Activated CD4-positive, alpha-beta T cell treated with anti-CD3 and anti-CD28 coated beads, Interleukin-2, amount 10 ng/mL, durations not matched to agents 7 days and 5 days (primary cell): ENCODE measurements at regions not wholly inside any gene's neighbourhood (a gene's known extent, or its start where the extent isn't known, plus 50 kb on each side); places are given as distances from the start of the nearest gene placed in this dataset.

ENCODE experiments used
- CTCF ChIA-PET: fragments of 350-600 bp; sonication (Branson Sonifier 250); formaldehyde crosslinking; loops from one replicate; lab custom pipeline; 2021; ENCODE audit warnings: antibody characterized with exemption; lab: Charles Lee
- POLR2A ChIA-PET: fragments of 350-600 bp; sonication (Branson Sonifier 250); formaldehyde crosslinking; loops from one replicate; lab custom pipeline; 2021; ENCODE audit warnings: antibody characterized with exemption; lab: Charles Lee
- DNase-seq: peaks from one replicate; pipeline ENCODE4 v3.0.0-alpha.2; 2020
- H3K27ac Mint-ChIP-seq: one replicate; pipeline ENCODE4 v1.8.0; 2021; ENCODE audit warnings: mild to moderate bottlenecking, moderate library complexity, mixed read lengths
- H3K27me3 Mint-ChIP-seq: one replicate; pipeline ENCODE4 v1.8.0; 2021; ENCODE audit warnings: mixed read lengths
- H3K36me3 Mint-ChIP-seq: one replicate; pipeline ENCODE4 v1.8.0; 2021; ENCODE audit warnings: low read depth, mixed read lengths
- H3K4me1 Mint-ChIP-seq: one replicate; pipeline ENCODE4 v1.8.0; 2021; ENCODE audit warnings: mixed read lengths
- H3K4me3 Mint-ChIP-seq: one replicate; pipeline ENCODE4 v1.8.0; 2021; ENCODE audit warnings: mild to moderate bottlenecking, moderate library complexity, mixed read lengths
- H3K9me3 Mint-ChIP-seq: one replicate; pipeline ENCODE4 v1.8.0; 2021; ENCODE audit warnings: mixed read lengths

DNA sequence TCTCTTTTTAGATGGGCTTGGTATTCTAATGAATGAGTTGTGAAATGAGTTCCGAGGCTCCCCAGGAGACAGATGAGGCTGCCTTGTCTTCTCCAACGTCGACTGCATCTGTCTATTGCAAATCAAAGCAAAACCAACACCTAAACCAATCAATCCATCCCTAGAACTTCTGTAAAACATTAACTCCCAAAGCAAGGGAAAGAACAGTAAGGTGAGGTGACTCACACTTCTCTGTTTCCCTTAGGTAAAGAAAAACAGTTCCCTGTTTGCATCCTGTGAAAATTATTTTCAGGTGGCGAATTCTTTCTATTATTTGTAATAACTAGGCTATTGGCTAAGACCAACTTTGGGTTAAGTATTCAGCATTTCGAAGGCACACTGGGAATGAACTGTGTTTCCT, 249.4 kb downstream of the EPHA4 start:
- POLR2A ChIA-PET, result no interaction called here
- H3K4me3 Mint-ChIP-seq, result no peak overlapping the region

DNA sequence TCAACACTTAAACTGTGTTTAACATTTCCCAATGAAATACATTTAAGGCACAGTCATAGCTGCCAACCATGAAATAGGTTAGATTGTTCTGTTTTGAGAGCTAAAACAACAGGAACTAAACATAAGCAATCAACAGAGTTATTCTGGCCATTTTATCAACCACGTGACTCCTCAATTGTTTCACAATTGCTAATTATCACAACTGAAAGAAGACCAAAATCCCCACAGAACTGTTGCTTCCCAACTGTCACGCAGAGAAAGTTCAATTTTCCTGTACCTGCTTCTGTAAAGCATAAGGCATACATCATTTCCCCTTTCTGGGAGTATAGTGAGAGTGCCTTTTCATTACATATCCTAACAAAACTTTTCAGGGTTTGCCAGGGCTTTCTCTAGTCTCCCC, 248.6 kb downstream of the EPHA4 start:
- Mint-ChIP-seq H3K27ac (no peak overlapping the region), H3K4me3 (no peak overlapping the region), H3K27me3 (peaks cover 3% of the 10 kb centered on the region), H3K36me3 (no peaks in the 10 kb centered on the region), H3K9me3 (peaks cover 2% of the 10 kb centered on the region), H3K4me1 (no peaks in the 10 kb centered on the region)
- ChIA-PET CTCF (no interaction called here), POLR2A (no interaction called here)
- no peak for DNase-seq

More for the DNA sequence above, 249.4 kb downstream of the EPHA4 start:
- no peak for DNase-seq
- Mint-ChIP-seq H3K27me3 (peaks cover 3% of the 10 kb centered on the region), H3K9me3 (peaks cover 2% of the 10 kb centered on the region), H3K36me3 (no peaks in the 10 kb centered on the region), H3K27ac (no peak overlapping the region), H3K4me1 (no peaks in the 10 kb centered on the region)
- CTCF ChIA-PET, result no interaction called here

DNA sequence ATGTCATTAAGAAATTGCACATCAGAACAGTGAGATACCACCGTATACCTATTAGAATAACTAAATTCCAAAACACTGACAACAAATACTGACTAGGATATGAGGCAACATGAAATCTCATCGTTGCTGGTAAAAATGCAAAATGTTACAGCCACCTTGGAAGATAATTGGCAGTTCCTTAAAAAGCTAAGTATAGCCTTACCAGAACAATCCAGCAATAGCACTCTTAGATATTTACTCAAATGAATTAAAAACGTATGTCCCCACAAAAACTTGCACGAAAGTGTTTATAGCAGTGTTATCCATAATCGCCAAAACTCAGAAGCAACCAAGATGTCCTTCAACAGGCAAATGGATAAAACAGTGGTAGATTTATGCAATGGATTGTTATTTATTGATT, 241.7 kb downstream of the EPHA4 start:
- CTCF ChIA-PET, result no interaction called here
- no peak for DNase-seq

DNA sequence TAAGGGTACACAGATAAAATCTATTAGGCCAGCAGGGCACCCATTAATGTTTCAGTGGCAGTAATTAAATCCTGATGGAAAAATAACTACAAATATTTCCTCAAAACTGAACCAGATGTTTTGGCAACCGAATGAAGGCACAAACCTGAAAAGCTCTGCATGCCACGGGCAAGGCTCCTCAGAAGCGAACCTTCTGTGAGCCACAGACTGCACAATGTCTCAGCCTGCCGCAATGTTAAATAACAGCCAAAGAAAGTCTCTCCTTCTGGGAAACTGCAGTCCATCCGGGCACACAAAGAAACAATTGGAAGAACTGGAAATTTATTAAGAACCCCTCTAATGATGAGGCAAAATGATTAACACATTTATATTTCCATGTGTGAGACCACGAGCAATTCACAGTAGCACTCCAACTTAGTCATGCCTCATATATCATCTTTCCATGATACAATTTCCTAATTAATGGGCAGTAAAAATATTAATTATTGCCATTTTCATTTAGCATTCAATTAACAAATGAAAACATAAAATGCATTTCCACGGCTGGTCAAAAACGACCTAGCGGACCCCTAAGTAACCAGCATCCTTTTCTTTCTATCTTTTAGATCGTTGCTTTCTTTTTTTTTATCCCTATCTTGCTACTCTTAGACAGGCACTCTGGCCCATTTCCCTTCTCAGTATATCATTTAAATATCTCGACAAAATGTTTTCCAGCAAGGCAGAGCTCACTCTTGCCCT, 237.5 kb downstream of the EPHA4 start:
- Mint-ChIP-seq H3K27me3 (peaks cover 2% of the 10 kb centered on the region), H3K4me3 (no peak overlapping the region), H3K4me1 (no peaks in the 10 kb centered on the region), H3K36me3 (no peaks in the 10 kb centered on the region), H3K9me3 (no peaks in the 10 kb centered on the region), H3K27ac (no peak overlapping the region)
- ChIA-PET CTCF (no interaction called here), POLR2A (no interaction called here)
- DNase-seq, result no peak

More for the DNA sequence above, 241.7 kb downstream of the EPHA4 start:
- Mint-ChIP-seq H3K9me3 (peaks cover 2% of the 10 kb centered on the region), H3K4me3 (no peak overlapping the region), H3K36me3 (no peaks in the 10 kb centered on the region), H3K27ac (no peak overlapping the region), H3K27me3 (no peaks in the 10 kb centered on the region), H3K4me1 (no peaks in the 10 kb centered on the region)
- POLR2A ChIA-PET, result no interaction called here

DNA sequence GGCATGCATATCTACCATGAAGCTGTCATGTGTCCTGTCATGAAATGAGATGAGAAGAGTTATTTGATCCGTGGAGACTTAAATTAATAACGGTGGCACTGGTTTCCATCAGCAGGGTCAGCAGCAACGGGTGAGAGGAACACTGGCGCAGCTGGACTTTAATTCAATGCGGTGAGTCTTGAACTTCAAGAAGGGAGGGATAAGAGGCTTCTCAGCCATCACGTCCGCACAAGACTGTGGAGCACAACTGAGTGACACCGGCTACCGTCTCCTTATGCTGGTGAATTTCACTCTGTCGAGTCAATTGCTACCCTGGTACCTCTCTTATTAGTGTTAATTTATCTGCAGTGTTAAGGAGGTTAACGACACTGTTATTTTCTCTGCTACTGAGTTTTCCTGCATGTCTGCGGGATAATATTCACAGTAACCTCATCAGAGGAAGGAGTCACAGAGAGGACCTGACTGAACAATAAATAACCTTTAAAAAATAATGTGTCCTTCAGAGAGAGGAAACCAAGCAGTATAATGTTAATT, 236.8 kb downstream of the EPHA4 start:
- Mint-ChIP-seq H3K4me1 (no peaks in the 10 kb centered on the region), H3K36me3 (no peaks in the 10 kb centered on the region), H3K27me3 (peaks cover 2% of the 10 kb centered on the region), H3K9me3 (no peaks in the 10 kb centered on the region), H3K27ac (no peak overlapping the region), H3K4me3 (no peak overlapping the region)
- CTCF ChIA-PET, result no interaction called here
- POLR2A ChIA-PET, result no interaction called here
- no peak for DNase-seq

DNA sequence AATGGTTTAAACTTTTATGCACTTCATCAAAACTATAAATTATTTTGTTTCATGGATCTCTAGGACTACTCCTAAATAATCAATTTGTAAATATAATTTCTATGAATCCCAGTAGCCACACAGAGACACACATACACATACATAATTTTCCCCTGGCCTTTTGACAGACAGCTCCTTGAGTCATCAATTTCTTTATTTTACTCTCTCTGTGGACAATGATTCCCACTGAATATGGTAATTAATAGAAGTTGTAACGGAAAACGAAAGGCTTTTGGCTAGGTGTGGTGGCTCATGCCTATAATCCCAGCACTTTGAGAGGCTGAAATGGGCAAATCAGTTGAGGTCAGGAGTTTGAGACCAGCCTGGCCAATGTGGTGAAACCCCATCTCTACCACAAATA, 235.1 kb downstream of the EPHA4 start:
- no peaks in the 10 kb centered on the region for H3K4me1 Mint-ChIP-seq
- H3K4me3 Mint-ChIP-seq, result no peak overlapping the region
- POLR2A ChIA-PET, result no interaction called here
- no peak overlapping the region for H3K27ac Mint-ChIP-seq
- H3K9me3 Mint-ChIP-seq, result no peaks in the 10 kb centered on the region
- DNase-seq, result no peak
- CTCF ChIA-PET, result no interaction called here
- peaks cover 2% of the 10 kb centered on the region for H3K27me3 Mint-ChIP-seq
- H3K36me3 Mint-ChIP-seq, result no peaks in the 10 kb centered on the region

DNA sequence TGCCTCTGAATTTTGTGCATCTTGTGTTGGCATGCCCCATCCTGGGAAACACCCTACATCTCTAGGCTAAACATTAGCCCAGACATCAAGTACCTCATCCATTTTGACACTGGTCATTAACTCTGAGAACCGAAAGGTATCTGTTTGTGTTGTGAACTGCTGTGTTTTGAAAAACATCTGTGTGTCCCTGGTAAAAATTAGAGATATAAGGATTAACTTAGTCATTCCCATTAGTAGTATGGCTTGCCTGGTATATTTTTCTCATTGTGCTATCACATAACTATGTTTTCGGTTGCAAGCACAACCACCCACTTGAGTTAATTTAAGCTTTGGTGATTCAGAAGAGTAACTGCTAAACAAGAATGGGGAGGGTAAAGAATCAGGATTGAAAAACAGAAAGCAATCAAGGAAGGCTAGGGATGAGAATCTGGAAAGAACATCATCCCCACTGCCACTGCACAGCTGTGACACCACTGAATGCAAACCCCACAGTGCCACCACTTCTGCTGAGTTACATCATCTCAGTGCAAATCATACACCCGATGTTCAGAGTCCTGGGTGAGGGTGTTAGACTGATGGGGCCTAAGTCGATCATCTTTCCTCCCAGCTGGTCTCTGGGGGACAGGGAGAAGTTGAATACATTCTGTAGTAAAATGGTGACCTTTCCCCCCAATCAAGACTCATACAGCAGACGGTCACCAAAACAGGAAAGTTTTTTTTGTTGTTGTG, 234.0 kb downstream of the EPHA4 start:
- no peaks in the 10 kb centered on the region for H3K9me3 Mint-ChIP-seq
- no peak for DNase-seq
- POLR2A ChIA-PET, result no interaction called here
- CTCF ChIA-PET, result no interaction called here
- H3K4me3 Mint-ChIP-seq, result no peak overlapping the region
- peaks cover 2% of the 10 kb centered on the region for H3K27me3 Mint-ChIP-seq
- H3K36me3 Mint-ChIP-seq, result no peaks in the 10 kb centered on the region
- no peaks in the 10 kb centered on the region for H3K4me1 Mint-ChIP-seq
- no peak overlapping the region for H3K27ac Mint-ChIP-seq

DNA sequence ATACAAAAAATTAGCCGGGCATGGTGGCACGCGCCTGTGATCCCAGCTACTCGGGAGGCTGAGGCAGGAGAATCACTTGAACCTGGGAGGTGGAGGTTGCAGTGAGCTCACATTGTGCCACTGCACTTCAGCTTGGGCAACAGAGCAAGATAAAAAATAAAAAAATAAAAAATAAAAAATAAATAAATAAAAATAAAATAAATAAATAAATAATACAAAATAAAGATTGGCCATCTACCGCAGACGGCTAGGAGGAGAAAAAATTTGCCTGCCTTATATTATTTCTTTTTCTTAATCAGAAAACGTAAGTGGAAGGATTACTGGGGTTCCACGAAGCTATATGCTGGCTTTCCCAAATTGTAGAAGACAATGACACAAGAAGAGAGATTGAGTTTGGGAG, 229.7 kb downstream of the EPHA4 start:
- DNase-seq, result no peak
- Mint-ChIP-seq H3K4me3 (no peak overlapping the region), H3K27me3 (peaks cover 12% of the 10 kb centered on the region), H3K27ac (no peak overlapping the region), H3K4me1 (no peaks in the 10 kb centered on the region), H3K9me3 (no peaks in the 10 kb centered on the region), H3K36me3 (no peaks in the 10 kb centered on the region)
- POLR2A ChIA-PET, result no interaction called here
- CTCF ChIA-PET, result interaction anchor here (0.7 to 0.8 kb wide), 2 partner anchors 13 to 202 kb away, joined by 3 read pairs; no protein-coding TSS in a partner anchor

DNA sequence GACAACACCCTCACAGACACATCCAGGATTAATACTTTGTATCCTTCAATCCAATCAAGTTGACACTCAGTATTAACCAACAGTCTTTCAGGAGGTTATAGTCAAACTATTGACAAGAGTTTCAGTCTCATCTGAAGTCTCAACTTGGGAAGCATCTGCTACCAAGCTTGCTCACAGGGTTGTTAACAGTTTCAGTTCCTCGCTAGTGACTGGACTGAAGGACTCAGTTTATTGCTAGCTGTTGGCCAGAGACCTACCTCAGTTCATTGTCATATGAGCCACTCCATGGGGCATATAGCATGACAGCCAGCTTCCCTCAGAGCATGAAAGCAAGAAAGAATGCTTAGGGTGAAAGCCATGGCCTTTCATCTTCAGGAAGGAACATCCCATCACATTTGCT, 228.6 kb downstream of the EPHA4 start:
- Mint-ChIP-seq H3K27me3 (peaks cover 12% of the 10 kb centered on the region), H3K4me3 (no peak overlapping the region), H3K27ac (no peak overlapping the region), H3K36me3 (no peaks in the 10 kb centered on the region), H3K9me3 (no peaks in the 10 kb centered on the region), H3K4me1 (no peaks in the 10 kb centered on the region)
- no peak for DNase-seq
- ChIA-PET POLR2A (no interaction called here), CTCF (no interaction called here)

DNA sequence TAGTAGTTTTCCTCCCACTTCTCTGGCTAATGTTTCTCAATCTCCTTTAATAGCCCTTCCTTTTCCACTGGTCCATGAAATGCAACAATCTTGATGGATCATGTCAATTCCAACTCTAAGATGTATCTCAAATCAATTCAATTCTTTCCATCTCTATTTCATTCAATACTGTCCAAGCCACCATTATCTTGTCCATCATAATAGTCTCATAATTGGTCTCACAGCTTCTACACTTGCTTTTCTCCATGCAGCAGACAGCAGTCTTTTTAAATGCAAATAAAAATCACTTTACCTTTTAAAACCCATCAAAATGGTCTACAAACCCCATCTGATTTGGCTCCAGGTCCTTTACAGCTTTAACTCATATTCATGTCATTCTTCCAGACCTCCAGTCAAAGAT, 226.6 kb downstream of the EPHA4 start:
- ChIA-PET POLR2A (no interaction called here), CTCF (no interaction called here)
- no peaks in the 10 kb centered on the region for H3K4me1 Mint-ChIP-seq
- H3K27me3 Mint-ChIP-seq, result peaks cover 16% of the 10 kb centered on the region
- DNase-seq, result no peak
- H3K36me3 Mint-ChIP-seq, result no peaks in the 10 kb centered on the region
- no peaks in the 10 kb centered on the region for H3K9me3 Mint-ChIP-seq
- no peak overlapping the region for H3K4me3 Mint-ChIP-seq
- H3K27ac Mint-ChIP-seq, result no peak overlapping the region

DNA sequence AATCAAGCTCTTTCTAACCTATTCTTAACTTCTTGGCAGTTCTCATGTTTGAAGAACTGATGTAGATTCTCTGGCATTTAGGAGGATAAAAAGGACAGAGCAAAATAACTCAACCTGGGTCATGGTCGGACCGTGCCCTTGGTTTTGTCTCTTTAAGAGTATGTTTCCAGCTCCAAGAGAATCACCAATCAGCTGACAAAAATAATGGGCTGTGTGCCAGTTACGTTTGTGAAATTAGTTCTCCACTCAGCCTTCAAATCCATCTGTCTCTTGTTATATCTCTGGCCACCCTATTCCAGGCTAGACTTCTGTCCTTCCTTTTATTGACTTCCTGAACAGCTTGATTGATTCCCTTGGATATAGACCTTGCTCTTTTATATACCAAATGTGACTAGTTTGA, 225.7 kb downstream of the EPHA4 start:
- Mint-ChIP-seq H3K9me3 (no peaks in the 10 kb centered on the region), H3K27ac (no peak overlapping the region), H3K36me3 (no peaks in the 10 kb centered on the region), H3K4me1 (no peaks in the 10 kb centered on the region), H3K4me3 (no peak overlapping the region), H3K27me3 (peaks cover 23% of the 10 kb centered on the region)
- ChIA-PET POLR2A (no interaction called here), CTCF (no interaction called here)
- no peak for DNase-seq

DNA sequence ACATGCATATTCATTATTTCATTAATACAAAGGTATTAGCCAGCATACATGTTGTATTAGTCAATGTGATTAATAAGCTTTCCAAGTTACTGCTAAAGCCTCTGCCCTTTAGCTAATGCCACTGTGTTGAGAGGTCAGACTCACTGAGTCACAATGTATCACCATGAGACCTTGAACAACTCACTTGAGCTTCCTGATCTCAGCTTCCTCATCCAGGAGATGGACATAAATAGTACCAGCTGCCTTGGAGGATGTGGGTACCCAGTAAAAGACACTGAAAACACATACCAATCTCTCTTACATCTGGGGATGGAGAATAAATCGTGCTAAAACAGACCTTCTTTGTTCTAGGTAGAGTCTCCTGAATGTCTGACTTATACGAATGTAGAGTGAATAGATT, 224.6 kb downstream of the EPHA4 start:
- Mint-ChIP-seq H3K36me3 (no peaks in the 10 kb centered on the region), H3K9me3 (no peaks in the 10 kb centered on the region), H3K4me1 (no peaks in the 10 kb centered on the region), H3K4me3 (no peak overlapping the region), H3K27ac (no peak overlapping the region), H3K27me3 (peaks cover 29% of the 10 kb centered on the region)
- ChIA-PET POLR2A (no interaction called here), CTCF (no interaction called here)
- no peak for DNase-seq

DNA sequence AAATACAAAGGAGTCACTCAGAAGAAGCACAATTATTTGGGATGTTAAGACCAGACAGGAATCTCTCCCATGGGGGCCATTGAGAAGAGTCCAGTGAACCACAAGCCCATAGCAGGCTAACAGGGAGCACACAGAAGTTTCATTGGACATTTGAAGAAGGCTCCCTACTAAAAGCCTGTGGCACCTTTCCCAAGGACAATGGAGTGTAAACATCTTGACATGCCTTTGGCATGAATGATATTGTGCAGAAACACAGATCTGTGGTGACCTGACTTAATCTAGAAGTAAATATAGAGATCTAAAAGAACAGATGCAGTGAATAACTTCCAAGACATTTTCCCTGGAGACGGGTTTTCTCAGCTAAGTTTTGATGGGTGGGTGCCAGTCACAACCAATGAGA, 221.5 kb downstream of the EPHA4 start:
- Mint-ChIP-seq H3K27ac (no peak overlapping the region), H3K4me1 (no peaks in the 10 kb centered on the region), H3K36me3 (no peaks in the 10 kb centered on the region), H3K27me3 (peaks cover 24% of the 10 kb centered on the region), H3K9me3 (peaks cover 2% of the 10 kb centered on the region), H3K4me3 (no peak overlapping the region)
- DNase-seq, result no peak
- ChIA-PET CTCF (no interaction called here), POLR2A (no interaction called here)
